ENCODE measurements at regions not wholly inside any gene's neighbourhood (a gene's known extent, or its start where the extent isn't known, plus 50 kb on each side); places are given as distances from the start of the nearest gene placed in this dataset.

DNA sequence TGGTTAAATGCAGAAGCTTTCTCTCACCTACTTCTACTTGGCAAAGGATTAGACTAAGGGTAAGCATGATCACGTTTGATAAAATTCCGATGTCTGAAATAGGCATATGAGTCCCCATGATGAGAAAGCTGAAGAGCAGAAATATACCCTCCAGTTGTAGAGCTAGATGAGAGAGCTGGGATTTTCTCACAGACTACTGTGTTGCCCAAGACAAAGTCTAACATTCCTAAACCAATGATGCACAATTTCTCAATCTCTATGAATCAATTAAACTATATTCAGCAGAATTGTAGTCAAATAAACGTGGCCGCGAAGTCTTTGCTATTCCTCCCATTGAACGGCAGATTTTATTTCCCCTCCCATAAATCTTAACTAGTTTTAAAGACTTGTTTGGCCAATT lies 699.2 kb downstream of the KCNT2 start:
- TF ChIP-seq, protein P1, sequence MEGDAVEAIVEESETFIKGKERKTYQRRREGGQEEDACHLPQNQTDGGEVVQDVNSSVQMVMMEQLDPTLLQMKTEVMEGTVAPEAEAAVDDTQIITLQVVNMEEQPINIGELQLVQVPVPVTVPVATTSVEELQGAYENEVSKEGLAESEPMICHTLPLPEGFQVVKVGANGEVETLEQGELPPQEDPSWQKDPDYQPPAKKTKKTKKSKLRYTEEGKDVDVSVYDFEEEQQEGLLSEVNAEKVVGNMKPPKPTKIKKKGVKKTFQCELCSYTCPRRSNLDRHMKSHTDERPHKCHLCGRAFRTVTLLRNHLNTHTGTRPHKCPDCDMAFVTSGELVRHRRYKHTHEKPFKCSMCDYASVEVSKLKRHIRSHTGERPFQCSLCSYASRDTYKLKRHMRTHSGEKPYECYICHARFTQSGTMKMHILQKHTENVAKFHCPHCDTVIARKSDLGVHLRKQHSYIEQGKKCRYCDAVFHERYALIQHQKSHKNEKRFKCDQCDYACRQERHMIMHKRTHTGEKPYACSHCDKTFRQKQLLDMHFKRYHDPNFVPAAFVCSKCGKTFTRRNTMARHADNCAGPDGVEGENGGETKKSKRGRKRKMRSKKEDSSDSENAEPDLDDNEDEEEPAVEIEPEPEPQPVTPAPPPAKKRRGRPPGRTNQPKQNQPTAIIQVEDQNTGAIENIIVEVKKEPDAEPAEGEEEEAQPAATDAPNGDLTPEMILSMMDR (IDR thresholded peaks at IDR 0.05): no peak
- TF ChIP-seq EZH2phosphoT487 (IDR thresholded peaks at IDR 0.05): no peak

All from neural progenitor cell (in vitro differentiated cells).